DMS53 (cell line): ENCODE measurements at regions not wholly inside any gene's neighbourhood (a gene's known extent, or its start where the extent isn't known, plus 50 kb on each side); places are given as distances from the start of the nearest gene placed in this dataset.
"Not testable (repeated sequence)": the region's sequence is repeated elsewhere in the genome, so short reads cannot be mapped to it uniquely, and the experiment has no call there.

Experiments
- DNase-seq: peaks from one replicate; lab custom pipeline; 2025; lab: John Stamatoyannopoulos, UW

GRCh38 chr6:128736780-128737179 lies 146.2 kb upstream of the LAMA2 start:
- DNase-seq: no peak

GRCh38 chr6:128731249-128732165 lies 151.4 kb upstream of the LAMA2 start:
- peak; percentile 64 for DNase-seq

GRCh38 chr6:128727500-128727899 lies 155.4 kb upstream of the LAMA2 start:
- no peak for DNase-seq

- DNase-seq: peak; percentile 56
Measured at GRCh38 chr6:128725271-128726233, 157.4 kb upstream of the LAMA2 start.

- no peak for DNase-seq
Measured at GRCh38 chr6:128724738-128725137, 158.2 kb upstream of the LAMA2 start.

GRCh38 chr6:128723667-128724066 lies 159.3 kb upstream of the LAMA2 start:
- no peak for DNase-seq

GRCh38 chr6:128720891-128721290 lies 162.0 kb upstream of the LAMA2 start:
- DNase-seq: no peak

- DNase-seq: no peak
Measured at GRCh38 chr6:128719786-128720185, 163.2 kb upstream of the LAMA2 start.

GRCh38 chr6:128713461-128713860 lies 169.5 kb upstream of the LAMA2 start:
- no peak for DNase-seq

- no peak for DNase-seq
Measured at GRCh38 chr6:128712898-128713297, 170.0 kb upstream of the LAMA2 start.

- DNase-seq: no peak
Measured at GRCh38 chr6:128711149-128711548, 171.8 kb upstream of the LAMA2 start.

GRCh38 chr6:128710315-128710714 lies 172.6 kb upstream of the LAMA2 start:
- DNase-seq: no peak

GRCh38 chr6:128704601-128705000 lies 178.3 kb upstream of the LAMA2 start:
- no peak for DNase-seq

GRCh38 chr6:128703794-128704193 lies 179.1 kb upstream of the LAMA2 start:
- DNase-seq: not testable (repeated sequence)

GRCh38 chr6:128696691-128697689 lies 176.6 kb upstream of the PTPRK start:
- DNase-seq: peak; percentile 61

GRCh38 chr6:128694303-128695009 lies 174.1 kb upstream of the PTPRK start:
- no peak for DNase-seq

GRCh38 chr6:128690063-128690462 lies 169.7 kb upstream of the PTPRK start:
- DNase-seq: no peak

- DNase-seq: no peak
Measured at GRCh38 chr6:128686084-128686483, 165.7 kb upstream of the PTPRK start.

- no peak for DNase-seq
Measured at GRCh38 chr6:128676456-128676855, 156.1 kb upstream of the PTPRK start.

GRCh38 chr6:128672023-128672422 lies 151.6 kb upstream of the PTPRK start:
- DNase-seq: no peak
